Neural crest cell (in vitro differentiated cells): ENCODE measurements at regions not wholly inside any gene's neighbourhood (a gene's known extent, or its start where the extent isn't known, plus 50 kb on each side); places are given as distances from the start of the nearest gene placed in this dataset.

Source experiments
- DNase-seq: peaks from one replicate; pipeline ENCODE4 v3.0.0; 2021; ENCODE audit warnings: low read depth, mixed read lengths, low spot score
- H3K27ac Mint-ChIP-seq: one replicate; pipeline ENCODE4 v1.8.0; 2021; ENCODE audit warnings: mild to moderate bottlenecking, mixed read lengths; ENCODE audit not compliant: unreplicated experiment
- H3K27me3 Mint-ChIP-seq: 2 replicates; pipeline ENCODE4 v1.8.0; 2021; ENCODE audit warnings: low read depth, mild to moderate bottlenecking, mixed read lengths
- H3K36me3 Mint-ChIP-seq: 2 replicates; pipeline ENCODE4 v1.8.0; 2021; ENCODE audit warnings: low read depth, mild to moderate bottlenecking, mixed read lengths
- H3K4me1 Mint-ChIP-seq: 2 replicates; pipeline ENCODE4 v1.8.0; 2021; ENCODE audit warnings: mixed read lengths
- H3K4me3 Mint-ChIP-seq: one replicate; pipeline ENCODE4 v1.8.0; 2021; ENCODE audit warnings: mild to moderate bottlenecking, mixed read lengths
- H3K9me3 Mint-ChIP-seq: 2 replicates; pipeline ENCODE4 v1.8.0; 2021; ENCODE audit warnings: mixed read lengths
- TF ChIP-seq, protein P1 (sequence below): fragments of 200-600 bp; sonication (generic); conservative IDR thresholded peaks from 2 replicates; pipeline ENCODE4 v1.5.0; 2021; ENCODE audit warnings: antibody characterized with exemption, mild to moderate bottlenecking

DNA sequence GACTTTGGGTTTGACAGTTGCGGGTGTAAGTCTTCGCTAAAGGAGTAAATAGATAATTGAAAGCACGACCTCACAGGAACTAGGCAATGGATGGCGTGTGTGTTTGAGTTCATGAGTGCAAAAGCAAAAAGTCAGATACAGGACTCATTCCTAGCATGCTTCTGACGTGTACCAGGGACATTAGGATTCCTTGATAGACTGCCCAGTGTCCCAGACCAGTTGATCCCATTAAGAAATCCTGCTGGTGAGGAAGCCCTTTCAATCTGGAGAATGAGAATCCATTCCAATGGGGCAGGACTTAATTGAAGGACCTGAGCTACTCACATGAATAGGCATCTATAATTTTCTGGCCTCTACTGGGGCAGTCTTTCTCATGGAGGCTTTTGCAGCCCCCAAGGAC is 235.4 kb downstream of the RAD51AP2 start:
- no peaks in the 10 kb centered on the region for H3K4me1 Mint-ChIP-seq
- no peak for DNase-seq
- H3K9me3 Mint-ChIP-seq: peaks cover 3% of the 10 kb centered on the region
- H3K27me3 Mint-ChIP-seq: peaks cover 3% of the 10 kb centered on the region
- no peak overlapping the region for H3K27ac Mint-ChIP-seq
- TF ChIP-seq, protein P1, sequence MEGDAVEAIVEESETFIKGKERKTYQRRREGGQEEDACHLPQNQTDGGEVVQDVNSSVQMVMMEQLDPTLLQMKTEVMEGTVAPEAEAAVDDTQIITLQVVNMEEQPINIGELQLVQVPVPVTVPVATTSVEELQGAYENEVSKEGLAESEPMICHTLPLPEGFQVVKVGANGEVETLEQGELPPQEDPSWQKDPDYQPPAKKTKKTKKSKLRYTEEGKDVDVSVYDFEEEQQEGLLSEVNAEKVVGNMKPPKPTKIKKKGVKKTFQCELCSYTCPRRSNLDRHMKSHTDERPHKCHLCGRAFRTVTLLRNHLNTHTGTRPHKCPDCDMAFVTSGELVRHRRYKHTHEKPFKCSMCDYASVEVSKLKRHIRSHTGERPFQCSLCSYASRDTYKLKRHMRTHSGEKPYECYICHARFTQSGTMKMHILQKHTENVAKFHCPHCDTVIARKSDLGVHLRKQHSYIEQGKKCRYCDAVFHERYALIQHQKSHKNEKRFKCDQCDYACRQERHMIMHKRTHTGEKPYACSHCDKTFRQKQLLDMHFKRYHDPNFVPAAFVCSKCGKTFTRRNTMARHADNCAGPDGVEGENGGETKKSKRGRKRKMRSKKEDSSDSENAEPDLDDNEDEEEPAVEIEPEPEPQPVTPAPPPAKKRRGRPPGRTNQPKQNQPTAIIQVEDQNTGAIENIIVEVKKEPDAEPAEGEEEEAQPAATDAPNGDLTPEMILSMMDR: no peak
- no peak overlapping the region for H3K4me3 Mint-ChIP-seq
- H3K36me3 Mint-ChIP-seq: no peaks in the 10 kb centered on the region

GRCh38 chr2:17282245-17282644 is 236.0 kb downstream of the RAD51AP2 start:
- no peak overlapping the region for H3K27ac Mint-ChIP-seq
- H3K9me3 Mint-ChIP-seq: peaks cover 3% of the 10 kb centered on the region
- TF ChIP-seq, protein P1: no peak
- no peak for DNase-seq
- peaks cover 3% of the 10 kb centered on the region for H3K27me3 Mint-ChIP-seq
- H3K36me3 Mint-ChIP-seq: no peaks in the 10 kb centered on the region
- no peaks in the 10 kb centered on the region for H3K4me1 Mint-ChIP-seq
- no peak overlapping the region for H3K4me3 Mint-ChIP-seq

GRCh38 chr2:17276220-17276619 is 242.0 kb downstream of the RAD51AP2 start:
- no peak overlapping the region for H3K4me3 Mint-ChIP-seq
- H3K27ac Mint-ChIP-seq: no peak overlapping the region

DNA sequence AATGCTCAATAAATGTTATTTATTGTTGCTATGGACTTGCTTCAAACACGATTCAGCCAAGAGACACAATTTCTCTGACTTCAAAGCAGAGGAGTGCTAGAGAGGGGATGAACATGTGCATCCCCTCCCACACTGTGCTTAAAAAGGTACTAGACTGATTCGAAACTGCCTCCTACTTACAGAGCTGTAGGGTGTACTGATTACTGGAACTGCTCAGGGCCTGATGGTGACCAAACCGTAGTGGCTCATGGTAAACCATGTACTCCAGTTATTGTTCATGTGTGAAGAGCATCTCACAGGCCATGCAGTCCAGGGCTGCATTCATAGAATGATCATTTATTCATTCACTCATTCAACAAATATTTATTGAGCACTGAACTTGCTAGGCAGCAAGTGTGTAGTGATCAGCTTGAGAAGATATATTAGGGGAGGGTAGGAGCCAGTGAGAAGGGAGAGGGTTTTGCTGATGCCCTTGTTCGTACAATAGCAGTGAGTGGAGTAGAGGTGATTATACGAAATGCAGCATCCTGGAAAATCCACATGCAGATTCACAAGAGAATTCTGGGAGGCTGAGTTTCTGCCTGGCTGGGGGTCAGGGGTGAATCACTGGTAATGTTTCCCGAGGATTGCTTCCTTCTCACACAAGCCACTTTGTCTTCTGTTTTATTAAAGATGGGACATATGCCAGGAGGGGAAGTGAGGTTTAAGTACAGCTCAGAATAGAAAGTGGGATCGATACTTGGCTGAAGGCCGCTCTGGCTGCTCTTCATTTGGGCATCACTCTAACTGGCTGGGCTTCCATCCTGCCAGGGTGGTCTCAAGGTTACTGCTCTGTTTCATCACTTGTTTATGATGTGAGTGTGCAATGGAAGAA is 245.4 kb downstream of the RAD51AP2 start:
- peaks cover 8% of the 10 kb centered on the region for H3K9me3 Mint-ChIP-seq
- DNase-seq: no peak
- TF ChIP-seq, protein P1: no peak
- no peak overlapping the region for H3K4me3 Mint-ChIP-seq
- no peak overlapping the region for H3K27ac Mint-ChIP-seq
- H3K36me3 Mint-ChIP-seq: no peaks in the 10 kb centered on the region
- no peaks in the 10 kb centered on the region for H3K4me1 Mint-ChIP-seq
- H3K27me3 Mint-ChIP-seq: peaks cover 3% of the 10 kb centered on the region

More at GRCh38 chr2:17276220-17276619, 242.0 kb downstream of the RAD51AP2 start:
- H3K4me1 Mint-ChIP-seq: no peaks in the 10 kb centered on the region
- no peak for DNase-seq
- peaks cover 8% of the 10 kb centered on the region for H3K9me3 Mint-ChIP-seq
- TF ChIP-seq, protein P1: no peak
- no peaks in the 10 kb centered on the region for H3K27me3 Mint-ChIP-seq
- H3K36me3 Mint-ChIP-seq: no peaks in the 10 kb centered on the region

DNA sequence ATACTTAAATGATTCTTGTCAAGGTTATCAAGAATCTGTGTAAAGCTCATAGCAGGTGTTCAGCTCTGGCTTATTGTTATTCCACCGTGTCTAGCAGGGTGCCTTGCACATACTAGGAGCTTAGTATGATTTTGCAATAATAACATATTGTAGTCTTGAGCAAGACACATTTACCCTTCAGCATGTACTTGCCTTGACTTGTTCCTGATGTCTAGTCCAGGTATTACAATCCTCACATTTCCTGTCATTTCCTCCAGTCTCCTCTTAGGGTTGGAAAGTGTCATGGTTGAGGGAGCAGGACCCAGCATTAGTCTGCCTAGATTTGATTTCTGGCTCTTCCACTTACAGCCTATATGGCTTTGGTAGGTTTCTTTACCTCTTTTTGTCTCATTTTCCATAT is 246.1 kb downstream of the RAD51AP2 start:
- no peak overlapping the region for H3K4me3 Mint-ChIP-seq
- H3K27me3 Mint-ChIP-seq: peaks cover 3% of the 10 kb centered on the region
- no peaks in the 10 kb centered on the region for H3K36me3 Mint-ChIP-seq
- TF ChIP-seq, protein P1: no peak
- H3K4me1 Mint-ChIP-seq: no peaks in the 10 kb centered on the region
- H3K27ac Mint-ChIP-seq: no peak overlapping the region
- DNase-seq: no peak
- H3K9me3 Mint-ChIP-seq: peaks cover 8% of the 10 kb centered on the region
